Activated CD4-positive, alpha-beta T cell treated with anti-CD3 and anti-CD28 coated beads, Interleukin-10, Interleukin-2, amounts not matched to agents 100 ng/mL and 50 ng/mL, durations not matched to agents 16 hours and 8 hours (primary cell): ENCODE measurements at regions not wholly inside any gene's neighbourhood (a gene's known extent, or its start where the extent isn't known, plus 50 kb on each side); places are given as distances from the start of the nearest gene placed in this dataset.

ENCODE experiments used
- DNase-seq: peaks from one replicate; pipeline ENCODE4 v3.0.0-alpha.2; 2020

DNA sequence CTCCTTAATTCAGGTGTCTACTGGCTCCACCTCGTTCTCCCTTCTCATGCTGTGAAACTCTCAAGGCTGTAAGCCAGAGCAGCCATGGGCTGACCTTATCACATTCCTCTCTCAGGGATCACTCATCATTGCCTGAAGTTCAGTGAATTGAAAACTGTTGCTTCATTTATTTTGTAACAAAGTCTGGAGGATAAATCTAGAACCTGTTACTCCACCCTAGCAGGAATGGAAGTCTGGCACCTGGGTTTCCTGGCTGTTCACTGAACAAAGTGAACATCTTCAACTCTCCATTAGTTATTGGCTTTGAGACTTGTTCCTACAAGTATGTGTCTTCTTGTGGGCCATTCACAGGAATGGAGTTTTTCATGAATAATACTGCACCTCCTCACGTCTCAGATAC is 584.1 kb downstream of the PTPRU start:
- DNase-seq = no peak

DNA sequence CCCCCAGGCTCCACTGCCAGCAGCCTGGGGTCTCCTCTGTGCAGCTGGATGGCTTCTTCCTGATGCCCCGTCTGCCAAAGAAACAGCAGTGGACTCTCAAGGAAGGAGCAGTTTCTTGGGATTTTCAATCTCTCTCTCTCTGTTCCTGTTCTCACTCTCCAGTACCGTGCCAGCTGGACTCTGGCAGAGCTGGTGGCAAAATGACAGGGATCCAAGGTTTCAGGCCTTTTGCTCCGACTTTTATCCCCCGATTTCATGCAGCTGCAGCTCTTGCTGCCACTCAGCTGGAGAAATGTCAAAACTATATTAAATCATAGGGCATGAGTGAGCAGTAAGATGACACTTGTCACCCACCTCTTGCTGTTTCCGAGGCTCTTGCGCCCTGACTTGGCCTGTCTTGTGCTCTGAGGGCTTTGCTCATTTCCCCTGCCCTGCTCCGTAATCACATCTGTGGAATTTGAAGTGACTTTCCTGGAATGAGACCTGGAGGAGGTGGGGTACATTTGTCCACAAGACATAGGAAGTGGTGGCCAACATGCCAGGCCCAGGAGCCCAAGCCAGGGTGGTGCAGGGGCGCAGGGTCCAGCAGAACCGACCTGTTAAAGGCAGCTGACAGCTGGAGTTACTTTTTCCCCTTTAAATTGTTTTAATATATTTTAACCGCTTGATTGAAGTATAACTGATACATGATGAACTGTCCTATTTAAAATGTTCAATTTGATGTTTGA is 576.2 kb downstream of the PTPRU start:
- no peak for DNase-seq

DNA sequence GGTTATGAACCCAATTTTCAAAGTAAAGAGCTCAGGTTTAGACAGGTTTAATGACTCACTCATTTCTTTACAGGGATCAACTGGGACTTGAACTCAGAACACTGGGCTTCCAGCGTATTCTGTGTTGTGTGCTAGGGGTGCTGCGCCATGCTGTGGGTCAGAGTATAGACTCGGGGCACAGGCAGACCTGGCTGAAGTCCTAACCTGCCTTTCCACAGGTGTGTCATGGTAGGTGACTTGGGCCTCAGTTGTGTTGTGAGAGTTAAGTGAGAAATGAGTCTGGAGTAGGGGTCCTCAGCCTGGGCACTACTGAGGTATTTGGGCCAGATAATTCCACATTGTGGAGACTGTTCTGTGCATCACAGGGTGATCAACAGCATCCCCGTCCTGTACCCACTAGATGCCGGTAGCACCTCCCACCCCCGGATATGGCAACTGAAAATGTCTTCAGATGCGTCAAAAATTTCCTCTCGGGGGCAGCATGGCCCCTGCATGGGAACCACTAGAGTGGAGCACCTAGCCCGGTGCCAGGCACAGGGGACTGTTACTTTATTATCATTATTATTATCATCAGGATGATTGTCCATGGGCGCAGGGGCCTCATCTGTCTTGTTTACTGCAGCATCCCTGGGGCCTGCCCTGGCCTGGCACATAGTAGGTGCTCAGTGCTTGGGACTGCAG is 575.5 kb downstream of the PTPRU start:
- DNase-seq = no peak

GRCh38 chr1:29811247-29811646 is 574.9 kb downstream of the PTPRU start:
- DNase-seq = no peak

- DNase-seq = no peak
Observed at GRCh38 chr1:29810121-29811120, 574.1 kb downstream of the PTPRU start.

DNA sequence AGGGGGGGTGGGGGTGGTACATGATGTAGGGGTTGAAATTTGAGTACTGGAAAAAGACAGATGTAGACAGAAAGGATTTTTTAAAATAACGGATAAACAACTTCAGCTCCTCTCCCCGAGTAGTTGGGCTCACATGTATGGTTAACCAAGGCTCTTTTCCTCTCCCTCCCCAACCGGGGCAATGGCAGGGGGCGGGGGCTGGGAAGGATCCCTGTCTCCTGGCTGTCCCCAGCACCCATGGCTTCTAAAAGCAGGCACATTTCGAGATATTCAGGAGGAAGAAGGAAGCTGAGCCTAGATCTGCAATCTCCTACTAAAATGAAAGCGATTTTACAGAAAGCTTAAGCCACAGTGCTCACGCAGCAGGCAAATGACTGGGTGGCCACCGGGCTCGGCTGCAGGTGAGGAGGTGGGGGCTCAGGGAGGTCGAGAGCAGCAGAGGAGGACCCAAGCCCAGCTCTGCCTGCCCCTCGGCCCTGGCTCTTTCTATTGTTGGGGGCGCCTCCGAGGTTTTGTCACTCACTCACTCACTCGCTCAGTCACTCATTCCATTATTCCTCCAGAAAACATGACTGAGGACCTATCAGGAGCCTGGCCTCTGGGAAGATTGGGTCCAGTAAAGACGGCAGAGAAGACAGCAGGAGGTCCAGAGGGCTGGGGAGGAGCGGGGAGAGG is 573.3 kb downstream of the PTPRU start:
- no peak for DNase-seq

GRCh38 chr1:29808141-29808995 is 572.0 kb downstream of the PTPRU start:
- DNase-seq = no peak

- no peak for DNase-seq
Observed at GRCh38 chr1:29807689-29808088, 571.4 kb downstream of the PTPRU start.

- no peak for DNase-seq
Observed at GRCh38 chr1:29806646-29807319, 570.5 kb downstream of the PTPRU start.

- DNase-seq = no peak
Observed at GRCh38 chr1:29805896-29806160, 569.5 kb downstream of the PTPRU start.

- DNase-seq = no peak
Observed at GRCh38 chr1:29805122-29805895, 569.0 kb downstream of the PTPRU start.

- DNase-seq = no peak
Observed at GRCh38 chr1:29804181-29804899, 568.0 kb downstream of the PTPRU start.

GRCh38 chr1:29803486-29803885 is 567.2 kb downstream of the PTPRU start:
- no peak for DNase-seq

DNA sequence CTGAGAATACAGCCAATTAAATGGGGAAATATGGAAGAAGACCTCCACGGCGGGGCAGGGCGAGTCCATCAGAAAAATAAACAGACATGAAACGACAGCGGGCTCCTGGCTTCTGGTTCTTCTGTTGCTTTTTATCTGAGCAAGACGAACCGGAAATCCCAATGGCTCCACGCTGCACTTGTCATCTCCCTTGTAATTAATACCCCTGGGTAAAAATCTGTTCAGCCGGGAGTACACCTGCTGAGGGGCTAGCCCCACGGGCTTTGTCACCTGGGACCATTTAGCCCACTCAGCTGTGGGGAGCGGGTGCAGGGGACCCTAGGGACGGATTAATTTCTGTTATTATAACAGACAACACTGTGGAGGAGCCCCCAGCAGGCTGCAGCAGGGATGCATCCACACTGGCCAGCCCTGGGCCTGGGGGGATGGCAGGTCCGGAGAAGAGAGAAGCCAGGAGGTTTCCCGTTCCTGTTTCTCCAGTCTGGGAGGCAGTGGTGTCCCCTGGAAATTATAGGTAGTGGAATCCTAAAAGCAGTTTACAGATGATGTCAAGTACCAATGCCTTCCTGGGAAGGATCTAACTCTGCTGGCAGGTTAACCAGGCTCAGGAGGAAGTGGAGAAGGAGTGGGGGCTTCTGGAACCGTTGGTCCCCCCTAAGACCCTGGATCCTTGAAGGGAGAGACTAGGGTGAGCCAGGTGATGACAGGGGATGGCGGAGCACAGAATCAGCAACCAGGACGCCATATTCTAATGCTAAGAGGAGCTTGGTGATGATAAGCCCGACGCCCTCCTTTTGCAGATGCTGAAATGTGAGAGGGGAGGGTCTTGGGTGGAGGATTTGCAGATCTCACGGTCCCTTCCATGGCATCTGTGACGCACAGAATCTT is 566.1 kb downstream of the PTPRU start:
- DNase-seq = no peak

DNA sequence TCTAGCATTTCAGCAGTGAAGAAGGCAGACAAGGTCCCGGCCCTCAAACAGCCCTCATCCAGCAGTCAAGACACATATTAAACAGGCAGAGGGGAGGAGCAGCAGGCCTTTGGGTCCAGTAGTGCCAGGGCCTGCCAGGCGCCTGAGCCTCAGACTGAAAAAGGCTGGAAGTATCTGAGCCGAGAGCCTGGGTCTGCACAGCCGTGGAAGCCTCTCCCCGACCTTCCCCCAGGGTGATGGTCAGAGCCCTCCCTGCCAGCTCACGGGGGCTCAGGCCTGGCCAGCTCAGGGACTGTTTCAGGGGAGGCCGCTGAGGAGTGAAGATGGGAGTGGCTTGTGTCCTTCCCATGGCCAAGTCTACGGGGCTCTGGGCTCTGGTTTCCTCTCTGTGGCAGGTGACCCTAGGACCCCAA is 565.2 kb downstream of the PTPRU start:
- no peak for DNase-seq

GRCh38 chr1:29801003-29801402 is 564.7 kb downstream of the PTPRU start:
- no peak for DNase-seq

DNA sequence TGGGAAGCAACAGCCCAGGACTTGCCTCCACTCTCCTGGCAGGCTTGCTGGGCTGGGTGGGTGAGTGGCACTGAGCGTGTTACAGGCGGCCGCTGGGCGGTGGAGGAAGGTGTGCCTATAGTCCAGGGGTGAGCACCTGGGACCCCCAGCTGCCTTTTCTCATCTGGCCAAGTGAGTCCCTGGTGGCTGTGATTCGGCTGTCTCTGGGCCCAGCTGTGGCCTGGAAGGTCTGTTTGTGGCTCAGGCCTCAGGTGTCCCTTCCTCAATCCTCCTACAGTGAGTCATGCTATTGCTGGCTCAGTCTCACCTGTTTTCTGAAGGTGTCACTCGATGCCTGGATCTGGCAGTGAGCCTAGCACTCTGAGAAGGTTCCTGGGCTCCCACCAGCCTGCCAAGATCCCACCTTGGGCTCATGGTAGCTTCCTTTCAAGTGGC is 564.2 kb downstream of the PTPRU start:
- DNase-seq = no peak

DNA sequence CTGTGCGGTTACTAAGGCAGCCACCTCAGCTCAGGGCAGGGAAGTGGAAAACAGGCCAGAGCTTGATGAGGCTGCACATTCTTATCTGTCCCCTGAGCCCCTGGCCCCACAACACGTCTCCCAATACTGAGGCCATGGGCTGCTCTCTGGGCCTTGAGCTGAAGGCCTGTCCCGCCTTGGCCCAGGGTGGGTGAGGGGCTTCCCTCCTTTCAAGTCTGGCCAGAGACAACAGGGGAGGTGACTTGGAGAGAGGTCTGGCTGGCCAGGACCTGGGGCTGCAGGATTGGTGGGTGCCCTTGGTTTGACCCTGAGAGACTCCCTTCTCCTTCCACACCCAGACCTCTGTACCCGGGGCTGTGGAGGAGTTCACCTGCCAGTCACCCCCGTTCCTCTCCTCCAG is 563.8 kb downstream of the PTPRU start:
- no peak for DNase-seq
